ENCODE measurements at regions not wholly inside any gene's neighbourhood (a gene's known extent, or its start where the extent isn't known, plus 50 kb on each side); places are given as distances from the start of the nearest gene placed in this dataset.

GRCh38 chr3:126267169-126267975, 87.0 kb upstream of the ALDH1L1 start:
- TF ChIP-seq CTCF (conservative IDR thresholded peaks at IDR 0.05; ENCODE audit: low read depth, low read length), result peak; percentile 38
- peak; percentile 96 for DNase-seq (ENCODE audit: low read depth)

GRCh38 chr3:126266850-126267168, 86.4 kb upstream of the ALDH1L1 start:
- peak overlapping the region; percentile 52 for H3K4me3 ChIP-seq (ENCODE audit: low read depth, low read length)
- TF ChIP-seq CTCF (conservative IDR thresholded peaks at IDR 0.05; ENCODE audit: low read depth, low read length), result no peak

More at GRCh38 chr3:126267169-126267975, 87.0 kb upstream of the ALDH1L1 start:
- H3K4me3 ChIP-seq (ENCODE audit: low read depth, low read length), result peak overlapping the region; percentile 52

GRCh38 chr3:126266291-126266840, 86.0 kb upstream of the ALDH1L1 start:
- H3K4me3 ChIP-seq (ENCODE audit: low read depth, low read length), result no peak overlapping the region
- TF ChIP-seq CTCF (conservative IDR thresholded peaks at IDR 0.05; ENCODE audit: low read depth, low read length), result no peak
- peak; percentile 51 for DNase-seq (ENCODE audit: low read depth)

More at GRCh38 chr3:126266850-126267168, 86.4 kb upstream of the ALDH1L1 start:
- no peak for DNase-seq (ENCODE audit: low read depth)

- no peak overlapping the region for H3K4me3 ChIP-seq (ENCODE audit: low read depth, low read length)
- no peak for TF ChIP-seq CTCF (conservative IDR thresholded peaks at IDR 0.05; ENCODE audit: low read depth, low read length)
- no peak for DNase-seq (ENCODE audit: low read depth)
Observed at GRCh38 chr3:126264952-126265351, 84.6 kb upstream of the ALDH1L1 start.

- no peak for TF ChIP-seq CTCF (conservative IDR thresholded peaks at IDR 0.05; ENCODE audit: low read depth, low read length)
- H3K4me3 ChIP-seq (ENCODE audit: low read depth, low read length), result no peak overlapping the region
- DNase-seq (ENCODE audit: low read depth), result no peak
Observed at GRCh38 chr3:126264381-126264780, 84.0 kb upstream of the ALDH1L1 start.

GRCh38 chr3:126263971-126264370, 83.6 kb upstream of the ALDH1L1 start:
- DNase-seq (ENCODE audit: low read depth), result no peak
- no peak overlapping the region for H3K4me3 ChIP-seq (ENCODE audit: low read depth, low read length)
- no peak for TF ChIP-seq CTCF (conservative IDR thresholded peaks at IDR 0.05; ENCODE audit: low read depth, low read length)

- H3K4me3 ChIP-seq (ENCODE audit: low read depth, low read length), result no peak overlapping the region
- no peak for TF ChIP-seq CTCF (conservative IDR thresholded peaks at IDR 0.05; ENCODE audit: low read depth, low read length)
- DNase-seq (ENCODE audit: low read depth), result no peak
Observed at GRCh38 chr3:126263539-126263938, 83.2 kb upstream of the ALDH1L1 start.
